SK-N-DZ (cell line): ENCODE measurements at regions not wholly inside any gene's neighbourhood (a gene's known extent, or its start where the extent isn't known, plus 50 kb on each side); places are given as distances from the start of the nearest gene placed in this dataset.

Experiments used
- DNase-seq: peaks from one replicate; pipeline ENCODE4 v3.0.0-alpha.2; 2015; ENCODE audit warnings: low spot score

DNA sequence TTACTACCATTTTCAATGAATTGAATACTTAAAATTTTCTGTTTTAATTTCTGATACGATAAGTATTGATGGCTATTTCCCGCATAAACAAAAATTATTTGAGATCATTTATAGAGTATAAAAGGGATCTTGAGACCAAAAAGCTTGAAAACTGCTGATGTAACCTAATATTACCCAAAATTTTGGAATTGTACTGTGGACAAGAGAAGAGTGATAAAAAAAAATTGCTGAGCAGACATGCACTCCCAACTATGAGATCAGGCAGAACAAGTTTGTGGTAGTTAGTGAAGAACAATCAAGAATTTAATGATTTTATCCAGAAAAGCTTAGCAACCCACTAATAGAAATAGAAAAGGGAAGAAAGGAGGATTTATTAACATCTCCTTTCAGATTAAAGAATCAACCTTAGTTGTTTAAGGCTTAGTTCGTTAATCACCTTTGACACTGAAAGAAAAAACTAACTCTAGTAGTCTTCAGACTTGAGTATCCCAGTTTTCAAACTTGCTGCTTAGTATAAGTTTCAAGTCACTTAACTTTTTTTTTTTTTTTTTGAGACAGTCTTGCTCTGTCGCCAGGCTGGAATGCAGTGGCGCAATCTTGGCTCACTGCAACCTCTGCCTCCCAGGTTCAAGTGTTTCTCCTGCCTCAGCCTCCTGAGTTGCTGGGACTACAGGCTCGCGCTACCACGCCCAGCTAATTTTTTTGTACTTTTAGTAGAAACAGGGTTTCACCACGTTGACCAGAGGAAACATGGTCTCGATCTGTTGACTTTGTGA lies 50.6 kb upstream of the ZC3HAV1 start:
- no peak for DNase-seq

DNA sequence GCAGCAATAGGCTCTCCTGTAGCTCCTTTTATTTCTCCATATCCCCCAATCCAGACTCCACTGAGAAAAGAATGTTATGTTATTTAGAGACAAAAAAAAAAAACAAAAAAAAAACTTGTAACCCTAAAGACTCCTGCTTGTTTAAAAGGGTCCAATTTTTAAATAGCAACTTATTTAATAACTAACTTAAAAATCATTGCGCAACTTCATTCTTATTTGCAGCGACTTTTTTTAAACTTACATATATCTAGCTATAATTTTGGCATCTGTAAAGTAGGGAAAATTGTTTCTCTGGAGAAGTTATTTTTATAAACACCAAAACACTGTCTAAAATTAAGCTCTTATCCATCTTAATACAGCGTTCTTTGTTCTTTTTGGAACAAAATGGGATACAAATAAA lies 59.0 kb upstream of the ZC3HAV1 start:
- no peak for DNase-seq

DNA sequence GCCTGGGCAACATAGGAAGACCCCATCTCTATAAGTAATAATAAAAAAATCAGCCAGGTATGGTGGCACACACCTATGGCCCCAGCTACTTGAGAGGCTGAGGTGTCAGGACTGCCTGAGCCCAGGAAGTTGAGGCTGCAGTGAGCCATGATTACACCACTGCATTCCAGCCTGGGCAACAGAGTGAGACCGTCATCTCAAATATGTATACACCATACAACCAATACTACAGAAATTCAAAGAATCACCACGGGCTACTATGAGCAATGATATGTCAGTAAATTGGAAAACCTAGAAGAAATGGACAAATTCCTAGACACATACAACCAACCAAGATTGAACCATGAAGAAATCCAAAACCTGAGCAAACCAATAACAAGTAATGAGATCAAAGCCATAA lies 60.3 kb upstream of the ZC3HAV1 start:
- no peak for DNase-seq

DNA sequence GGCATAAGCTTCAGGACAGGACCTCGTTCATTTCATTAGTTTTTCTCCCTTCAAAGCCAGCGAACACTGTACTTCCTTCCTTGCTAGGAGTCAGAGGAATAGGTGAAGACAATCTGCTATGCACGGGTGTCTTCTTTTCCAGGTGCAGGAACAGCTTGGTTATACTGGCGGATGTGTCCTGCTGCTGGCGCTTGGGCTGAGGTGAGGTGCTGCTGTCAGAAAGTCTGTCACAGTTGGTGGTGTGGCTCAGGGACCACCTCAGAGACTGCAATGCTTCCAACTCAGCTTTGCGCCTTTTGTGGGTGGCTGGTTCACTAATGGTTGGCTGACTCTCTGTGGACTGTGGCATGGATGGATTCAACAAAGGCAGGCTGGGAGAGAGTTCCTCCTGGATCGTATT lies 58.3 kb upstream of the UBN2 start:
- DNase-seq = no peak

DNA sequence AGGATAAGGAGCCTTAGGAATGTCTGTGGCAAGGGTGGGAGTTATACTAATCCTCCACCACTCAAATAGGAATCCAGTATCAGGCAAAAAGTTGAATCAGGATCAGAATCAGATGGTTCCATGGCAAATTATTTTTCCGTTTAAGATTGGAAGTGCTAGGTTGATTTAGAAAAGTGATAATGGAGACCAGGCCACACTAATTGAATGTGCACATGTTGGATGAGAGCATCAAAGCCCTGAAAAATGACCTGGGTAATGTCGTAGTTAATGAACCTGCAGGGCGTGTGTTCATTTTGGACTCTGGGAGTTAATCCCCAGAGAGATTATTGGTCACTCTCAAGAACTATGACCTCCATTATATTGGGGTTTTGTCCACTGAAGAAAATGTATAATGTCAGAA lies 53.3 kb upstream of the UBN2 start:
- DNase-seq = peak; percentile 45

DNA sequence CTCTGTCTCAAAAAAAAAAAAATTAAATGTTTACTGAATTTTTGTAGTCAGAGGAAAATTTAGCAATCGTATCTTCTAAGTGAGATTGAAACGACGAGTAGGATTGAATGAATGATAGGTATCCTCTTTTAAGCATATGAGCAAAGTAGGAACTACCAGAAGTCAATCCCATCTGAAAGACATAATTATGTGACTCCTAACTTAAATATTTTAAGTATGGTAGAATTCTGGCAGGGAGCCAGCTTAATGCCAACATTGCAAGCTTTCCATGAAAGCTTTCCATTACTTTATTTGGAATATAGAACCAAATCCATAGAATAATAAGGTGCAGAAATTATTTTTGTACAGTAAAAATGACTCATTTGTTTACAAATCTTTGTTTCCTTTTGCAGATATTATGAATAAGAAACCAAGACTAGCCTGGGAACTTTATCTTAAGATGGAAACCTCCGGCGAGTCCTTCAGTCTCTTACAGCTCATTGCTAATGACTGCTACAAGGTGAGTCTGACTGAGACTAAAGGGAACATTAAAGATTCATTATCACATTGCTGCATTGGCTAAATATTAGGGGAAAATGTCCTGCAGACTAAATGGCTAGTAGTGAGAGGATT lies 50.2 kb upstream of the UBN2 start:
- DNase-seq = no peak
